ENCODE measurements at regions not wholly inside any gene's neighbourhood (a gene's known extent, or its start where the extent isn't known, plus 50 kb on each side); places are given as distances from the start of the nearest gene placed in this dataset.

GRCh38 chr9:78806492-78807160 lies 509.7 kb downstream of the PSAT1 start:
- DNase-seq (ENCODE audit: low spot score) = no peak

- DNase-seq (ENCODE audit: low spot score) = no peak
These were observed 510.4 kb downstream of the PSAT1 start for GRCh38 chr9:78807286-78807685.

GRCh38 chr9:78808048-78808447 lies 511.1 kb downstream of the PSAT1 start:
- DNase-seq (ENCODE audit: low spot score) = no peak

GRCh38 chr9:78811622-78812276 lies 514.8 kb downstream of the PSAT1 start:
- no peak for DNase-seq (ENCODE audit: low spot score)

- DNase-seq (ENCODE audit: low spot score) = no peak
These were observed 515.7 kb downstream of the PSAT1 start for GRCh38 chr9:78812665-78813064.

GRCh38 chr9:78813602-78814180 lies 516.8 kb downstream of the PSAT1 start:
- DNase-seq (ENCODE audit: low spot score) = no peak

GRCh38 chr9:78821126-78821822 lies 524.3 kb downstream of the PSAT1 start:
- DNase-seq (ENCODE audit: low spot score) = peak; percentile 75

GRCh38 chr9:78826527-78826926 lies 529.6 kb downstream of the PSAT1 start:
- no peak for DNase-seq (ENCODE audit: low spot score)

GRCh38 chr9:78828521-78828920 lies 531.6 kb downstream of the PSAT1 start:
- DNase-seq (ENCODE audit: low spot score) = no peak

GRCh38 chr9:78830301-78830700 lies 533.4 kb downstream of the PSAT1 start:
- DNase-seq (ENCODE audit: low spot score) = no peak

GRCh38 chr9:78831726-78832125 lies 534.8 kb downstream of the PSAT1 start:
- no peak for DNase-seq (ENCODE audit: low spot score)

GRCh38 chr9:78835928-78836450 lies 539.1 kb downstream of the PSAT1 start:
- DNase-seq (ENCODE audit: low spot score) = no peak

- no peak for DNase-seq (ENCODE audit: low spot score)
These were observed 542.3 kb downstream of the PSAT1 start for GRCh38 chr9:78839252-78839651.

GRCh38 chr9:78848061-78848460 lies 551.1 kb downstream of the PSAT1 start:
- DNase-seq (ENCODE audit: low spot score) = no peak

- no peak for DNase-seq (ENCODE audit: low spot score)
These were observed 559.2 kb downstream of the PSAT1 start for GRCh38 chr9:78856144-78856543.

GRCh38 chr9:78856781-78857180 lies 559.9 kb downstream of the PSAT1 start:
- no peak for DNase-seq (ENCODE audit: low spot score)

GRCh38 chr9:78857373-78858225 lies 560.7 kb downstream of the PSAT1 start:
- no peak for DNase-seq (ENCODE audit: low spot score)

- DNase-seq (ENCODE audit: low spot score) = no peak
These were observed 561.3 kb downstream of the PSAT1 start for GRCh38 chr9:78858266-78858665.

- peak; percentile 13 for DNase-seq (ENCODE audit: low spot score)
These were observed 564.0 kb downstream of the PSAT1 start for GRCh38 chr9:78860801-78861475.

GRCh38 chr9:78863531-78863930 lies 566.6 kb downstream of the PSAT1 start:
- no peak for DNase-seq (ENCODE audit: low spot score)

- DNase-seq (ENCODE audit: low spot score) = no peak
These were observed 568.8 kb downstream of the PSAT1 start for GRCh38 chr9:78865737-78866136.
